GM12878 (cell line): ENCODE measurements at regions not wholly inside any gene's neighbourhood (a gene's known extent, or its start where the extent isn't known, plus 50 kb on each side); places are given as distances from the start of the nearest gene placed in this dataset.
"Not testable (repeated sequence)": the region's sequence is repeated elsewhere in the genome, so short reads cannot be mapped to it uniquely, and the experiment has no call there.

Experiments used
- ATAC-seq: fragments of 200-7000 bp; cut with Tn5 transposase; 3 replicates; pipeline ENCODE4 v1.9.1; 2020; ENCODE audit warnings: mild to moderate bottlenecking, moderate library complexity
- BruUV-seq: library from RNA; stranded (reverse); fragments of 400-500 nt; replicated peaks from 2 replicates; lab custom pipeline; 2021; lab: Mats Ljungman, UMichigan
- CTCF ChIA-PET: fragments of 300-600 bp; sonication (Branson Sonifier 250); formaldehyde crosslinking; extraction: SDS; loops from one replicate; lab custom pipeline; 2021; ENCODE audit warnings: inconsistent platforms; lab: Yijun Ruan, JAX
- POLR2A ChIA-PET: fragments of 350-600 bp; formaldehyde crosslinking; extraction: SDS; loops from one replicate; lab custom pipeline; 2021; ENCODE audit warnings: inconsistent platforms; lab: Charles Lee
- RAD21 ChIA-PET: fragments of 300-600 bp; sonication (Branson Sonifier 250); formaldehyde crosslinking; loops from one replicate; lab custom pipeline; 2023; ENCODE audit warnings: antibody characterized with exemption; ENCODE audit not compliant: unreplicated experiment; lab: Charles Lee
- SMC1A ChIA-PET: fragments of 300-600 bp; sonication (Branson Sonifier 250); formaldehyde crosslinking; loops from one replicate; lab custom pipeline; 2023; ENCODE audit not compliant: unreplicated experiment, uncharacterized antibody; lab: Charles Lee
- DNase-seq: peaks from one replicate; pipeline ENCODE4 v3.0.0-alpha.2; 2011; ENCODE audit warnings: low read depth, low spot score
- FAIRE-seq: peaks from 3 replicates; lab custom pipeline; 2011; peaks lifted over from hg19 to GRCh38; lab: Jason Lieb, UNC
- H2AFZ ChIP-seq: 2 replicates; pipeline ENCODE4 v1.6.0; 2011; ENCODE audit warnings: low read depth, low read length, control low read depth; ENCODE audit not compliant: control insufficient read depth
- H3K27ac ChIP-seq: 2 replicates; pipeline ENCODE4 v1.5.1; 2011; ENCODE audit warnings: control low read depth; ENCODE audit not compliant: control insufficient read depth, insufficient read depth
- H3K27me3 ChIP-seq, 2 experiments: replicated peaks in 1 of 2; 2 replicates each; pipeline versions ENCODE4 v1.6.0 to v1.6.1; 2011; ENCODE audit warnings: low read length in 1 of 2; ENCODE audit not compliant: control insufficient read depth in 2 of 2, insufficient read depth in 2 of 2
- H3K36me3 ChIP-seq, 2 experiments: 2 replicates each; pipeline ENCODE4 v1.5.1; 2011; ENCODE audit warnings: low read length in 1 of 2; ENCODE audit not compliant: control insufficient read depth in 2 of 2, insufficient read depth in 2 of 2
- H3K4me1 ChIP-seq: 2 replicates; pipeline ENCODE4 v1.6.1; 2011; ENCODE audit warnings: mild to moderate bottlenecking, low read length, moderate library complexity, mixed read lengths; ENCODE audit not compliant: control insufficient read depth, insufficient read depth
- H3K4me2 ChIP-seq: 2 replicates; pipeline ENCODE4 v1.6.0; 2011; ENCODE audit warnings: control low read depth; ENCODE audit not compliant: control insufficient read depth, insufficient read depth
- H3K4me3 ChIP-seq: fragments of 200-600 bp; sonication (generic); 2 replicates; pipeline ENCODE4 v1.5.1; 2016
- H3K79me2 ChIP-seq: 2 replicates; pipeline ENCODE4 v1.6.0; 2011; ENCODE audit warnings: low read length; ENCODE audit not compliant: control insufficient read depth, insufficient read depth
- H3K9ac ChIP-seq: 2 replicates; pipeline ENCODE4 v1.8.0; 2011; ENCODE audit warnings: low read length, control low read depth, mixed read lengths; ENCODE audit not compliant: control insufficient read depth, insufficient read depth
- H3K9me3 ChIP-seq: replicated peaks from 3 replicates; pipeline ENCODE4 v1.5.1; 2011; ENCODE audit warnings: mild to moderate bottlenecking, low read length; ENCODE audit not compliant: control insufficient read depth, insufficient read depth
- H4K20me1 ChIP-seq: 2 replicates; pipeline ENCODE4 v1.6.0; 2011; ENCODE audit not compliant: control insufficient read depth, insufficient read depth
- BCL11A ChIP-seq: IDR thresholded peaks from 2 replicates; pipeline ENCODE4 v1.6.1; 2011; ENCODE audit warnings: low read depth, low read length
- CREB1 ChIP-seq: IDR thresholded peaks from 2 replicates; pipeline ENCODE4 v1.6.1; 2012; ENCODE audit warnings: low read depth, mild to moderate bottlenecking, inconsistent platforms
- IKZF2 ChIP-seq, 2 experiments: fragments of 450-650 bp; IDR thresholded peaks; 2 replicates each; pipeline ENCODE4 v1.6.1; 2017; ENCODE audit warnings: mild to moderate bottlenecking in 2 of 2, moderate library complexity in 2 of 2
- JUND ChIP-seq: IDR thresholded peaks from 2 replicates; pipeline ENCODE4 v1.6.1; 2012; ENCODE audit warnings: low read depth, mild to moderate bottlenecking, low read length, improper control_type of control experiment, moderate library complexity
- SIX5 ChIP-seq: IDR thresholded peaks from 2 replicates; pipeline ENCODE4 v1.6.1; 2011; ENCODE audit warnings: mild to moderate bottlenecking, low read depth, low read length, moderate library complexity; ENCODE audit not compliant: severe bottlenecking
- SMAD1 ChIP-seq: fragments of 450-650 bp; IDR thresholded peaks from 2 replicates; pipeline ENCODE4 v1.6.1; 2018; ENCODE audit warnings: mild to moderate bottlenecking, low read depth; ENCODE audit not compliant: partially characterized antibody
- ZBED1 ChIP-seq: IDR thresholded peaks from 2 replicates; pipeline ENCODE4 v1.6.1; 2016; ENCODE audit warnings: borderline replicate concordance
- WGBS: methylation state at CpG from one replicate; pipeline ENCODE4 v1.1.6; 2016; ENCODE audit warnings: low lambda C conversion rate; ENCODE audit not compliant: insufficient replicate concordance, insufficient coverage; ENCODE audit errors: missing lambda C conversion rate; 5-methylcytosine and 5-hydroxymethylcytosine counted together
- in situ Hi-C: fragments of 300-500 bp; cut with MboI; formaldehyde crosslinking; loops from 9 replicates; pipeline ENCODE4 v1.14.3; 2018; ENCODE audit warnings: mixed read lengths
- intact Hi-C: fragments of 100-400 bp; cut with micrococcal nuclease; formaldehyde crosslinking; loops from one replicate; pipeline ENCODE4 v1.14.2; 2022; ENCODE audit not compliant: unreplicated experiment

DNA sequence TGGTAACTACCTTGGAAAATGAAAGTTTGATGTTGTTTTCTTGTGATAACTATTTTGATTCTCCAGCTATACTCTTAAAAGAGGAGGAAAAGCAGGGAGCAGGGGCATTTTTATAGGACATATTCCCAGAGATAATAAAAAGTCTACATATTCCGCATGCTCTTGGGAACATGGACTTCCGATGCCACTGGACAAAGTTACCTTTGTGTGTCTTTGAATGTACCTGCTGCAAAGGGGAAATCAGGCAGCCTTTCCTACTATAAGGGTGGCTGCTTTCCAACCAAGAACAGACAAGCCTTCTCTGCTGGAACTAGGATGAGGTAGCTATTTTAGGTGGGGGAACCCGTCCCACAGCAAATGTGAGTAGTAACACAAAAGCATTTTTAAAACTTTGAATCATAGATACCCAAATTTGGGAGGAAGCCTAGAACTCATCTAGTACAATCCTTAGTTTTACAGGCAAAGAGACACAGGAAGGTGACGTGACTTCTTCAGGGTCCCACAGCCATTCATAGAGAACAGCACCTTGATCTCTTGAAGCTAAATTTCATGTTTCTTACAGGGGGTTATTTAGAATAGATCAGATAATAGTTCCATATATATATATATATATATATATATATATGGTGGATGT lies 179.9 kb downstream of the FASLG start:
- TF ChIP-seq SIX5 (no peak), BCL11A (no peak), IKZF2 (IDR thresholded peaks at IDR 0.05) (no peak), JUND (no peak), CREB1 (no peak), ZBED1 (no peak), SMAD1 (no peak)
- no peak overlapping the region for H3K4me3 ChIP-seq
- H3K4me2 ChIP-seq = 0 out of 2 replicates have a peak overlapping the region, but pooled peaks have one; percentile 3
- CTCF ChIA-PET = no interaction called here
- intact Hi-C loops = no loop called here
- in situ Hi-C loops = no loop called here
- no peak overlapping the region for H3K9ac ChIP-seq
- RAD21 ChIA-PET = no interaction called here
- no peaks in the 10 kb centered on the region for H3K36me3 ChIP-seq
- no peaks in the 10 kb centered on the region; a peak in 2 of 4 replicates for H3K27me3 ChIP-seq
- H3K4me1 ChIP-seq = no peaks in the 10 kb centered on the region
- no peak overlapping the region for H2AFZ ChIP-seq
- 62% methylated on average over 4 of the region's 4 CpGs for WGBS
- no peak overlapping the region for H3K27ac ChIP-seq
- no peak for ATAC-seq
- H3K79me2 ChIP-seq = no peaks in the 10 kb centered on the region
- POLR2A ChIA-PET = no interaction called here
- SMC1A ChIA-PET = interaction anchor here (0.6 to 0.7 kb wide), 2 partner anchors 93 to 181 kb away, joined by 3 read pairs; no protein-coding TSS in a partner anchor
- H4K20me1 ChIP-seq = no peaks in the 10 kb centered on the region
- no peak for FAIRE-seq
- no peaks in the 10 kb centered on the region; the same call in 1 of the 3 replicates for H3K9me3 ChIP-seq
- no TSS peak for BruUV-seq
- no peak for DNase-seq

DNA sequence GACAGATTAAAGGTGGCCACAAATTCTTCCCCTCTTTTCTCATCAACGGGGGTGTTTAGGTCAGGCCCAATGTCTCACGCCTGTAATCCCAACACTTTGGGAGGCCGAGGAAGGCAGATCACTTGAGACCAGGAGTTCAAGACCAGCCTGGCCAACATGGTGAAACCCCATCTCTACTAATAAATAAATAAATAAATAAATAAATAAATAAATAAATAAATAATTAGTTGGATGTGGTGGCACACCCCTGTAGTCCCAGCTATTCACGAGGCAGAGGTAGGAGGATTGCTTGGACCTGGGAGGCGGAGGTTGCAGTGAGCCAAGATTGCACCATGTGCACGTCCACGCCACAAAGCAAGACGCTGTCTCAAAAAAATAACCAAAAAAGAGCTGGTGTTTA lies 180.7 kb downstream of the FASLG start:
- ChIA-PET POLR2A (interaction anchor here (0.5 kb wide), 1 partner anchor 444 kb away, joined by 3 read pairs; no protein-coding TSS in a partner anchor), CTCF (interaction anchor here (1.3 kb wide), 1 partner anchor 95 kb away, joined by 3 read pairs; no protein-coding TSS in a partner anchor), SMC1A (interaction anchor here (1.0 kb wide), 1 partner anchor 360 kb away, joined by 3 read pairs; no protein-coding TSS in a partner anchor)
- H3K9ac ChIP-seq, BruUV-seq, H3K9me3 ChIP-seq, ATAC-seq, H2AFZ ChIP-seq, H3K79me2 ChIP-seq, H3K4me1 ChIP-seq, RAD21 ChIA-PET, H3K27ac ChIP-seq, H4K20me1 ChIP-seq, DNase-seq, H3K4me3 ChIP-seq, H3K36me3 ChIP-seq, in situ Hi-C loops, FAIRE-seq, intact Hi-C loops, H3K27me3 ChIP-seq, H3K4me2 ChIP-seq: not testable (repeated sequence)
- 65% methylated on average over 8 of the region's 8 CpGs for WGBS
